Right atrium auricular region (tissue), 2 donors: ENCODE measurements at regions not wholly inside any gene's neighbourhood (a gene's known extent, or its start where the extent isn't known, plus 50 kb on each side); places are given as distances from the start of the nearest gene placed in this dataset.

Experiments used
- DNase-seq: peaks from one replicate; pipeline ENCODE4 v3.0.0-alpha.2; 2019; ENCODE audit warnings: low spot score
- H3K27ac ChIP-seq, 2 donors: fragments of 200-600 bp; sonication (generic); 1 replicate in 1 of 2; 2 replicates in 1 of 2; pipeline ENCODE4 v1.5.1; 2016 to 2019
- H3K27me3 ChIP-seq, 2 donors: fragments of 200-600 bp; sonication (generic); one replicate each; pipeline versions ENCODE4 v1.5.1 to v1.6.0; 2017 to 2019
- H3K36me3 ChIP-seq: fragments of 200-600 bp; sonication (generic); one replicate; pipeline ENCODE4 v1.5.1; 2016
- H3K4me1 ChIP-seq, 2 donors: fragments of 200-600 bp; sonication (generic); one replicate each; pipeline versions ENCODE4 v1.5.1 to v1.6.0; 2017 to 2019
- H3K4me3 ChIP-seq, 2 donors: fragments of 200-600 bp; sonication (generic); 1 replicate in 1 of 2; 2 replicates in 1 of 2; pipeline ENCODE4 v1.5.1; 2017 to 2019; ENCODE audit warnings: mild to moderate bottlenecking in 1 of 2, moderate library complexity in 1 of 2
- H3K9me3 ChIP-seq, 2 donors: fragments of 200-600 bp; sonication (generic); one replicate each; pipeline ENCODE4 v1.5.1; 2019
- TF ChIP-seq, protein P1 (sequence below), 2 donors: fragments of 200-600 bp; sonication (generic); IDR thresholded peaks; one replicate each; pipeline ENCODE4 v1.5.1; 2019; ENCODE audit warnings: antibody characterized with exemption in 2 of 2

DNA sequence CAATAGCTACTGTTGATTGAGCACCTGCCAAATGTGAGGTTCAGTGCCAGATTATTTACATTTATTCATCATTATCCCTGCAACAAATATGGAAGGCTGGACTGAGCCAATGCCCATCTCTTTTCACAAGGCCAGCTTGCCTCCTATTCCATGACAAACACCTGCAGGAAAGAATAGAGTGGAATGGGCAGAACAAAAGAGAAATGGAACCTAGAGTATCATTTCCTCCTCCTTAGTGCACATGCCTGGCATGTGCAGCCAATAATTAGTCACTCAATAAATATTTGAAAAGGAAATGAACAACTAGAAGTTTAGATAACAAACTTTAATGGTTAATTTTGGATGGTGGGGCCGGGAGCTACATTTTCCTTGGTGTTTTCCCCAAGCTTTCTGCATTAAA is 61.4 kb upstream of the MYRIP start:
- Histone ChIP-seq H3K27me3 (no peaks in the 10 kb centered on the region), H3K9me3 (no peaks in the 10 kb centered on the region)

GRCh38 chr3:39748763-39749162 is 60.6 kb upstream of the MYRIP start:
- no peaks in the 10 kb centered on the region for H3K9me3 ChIP-seq
- peaks cover 0 to 9% of the 10 kb centered on the region in 2 donors for H3K4me1 ChIP-seq
- no peaks in the 10 kb centered on the region for H3K27me3 ChIP-seq
- no peaks in the 10 kb centered on the region for H3K36me3 ChIP-seq
- TF ChIP-seq, protein P1, sequence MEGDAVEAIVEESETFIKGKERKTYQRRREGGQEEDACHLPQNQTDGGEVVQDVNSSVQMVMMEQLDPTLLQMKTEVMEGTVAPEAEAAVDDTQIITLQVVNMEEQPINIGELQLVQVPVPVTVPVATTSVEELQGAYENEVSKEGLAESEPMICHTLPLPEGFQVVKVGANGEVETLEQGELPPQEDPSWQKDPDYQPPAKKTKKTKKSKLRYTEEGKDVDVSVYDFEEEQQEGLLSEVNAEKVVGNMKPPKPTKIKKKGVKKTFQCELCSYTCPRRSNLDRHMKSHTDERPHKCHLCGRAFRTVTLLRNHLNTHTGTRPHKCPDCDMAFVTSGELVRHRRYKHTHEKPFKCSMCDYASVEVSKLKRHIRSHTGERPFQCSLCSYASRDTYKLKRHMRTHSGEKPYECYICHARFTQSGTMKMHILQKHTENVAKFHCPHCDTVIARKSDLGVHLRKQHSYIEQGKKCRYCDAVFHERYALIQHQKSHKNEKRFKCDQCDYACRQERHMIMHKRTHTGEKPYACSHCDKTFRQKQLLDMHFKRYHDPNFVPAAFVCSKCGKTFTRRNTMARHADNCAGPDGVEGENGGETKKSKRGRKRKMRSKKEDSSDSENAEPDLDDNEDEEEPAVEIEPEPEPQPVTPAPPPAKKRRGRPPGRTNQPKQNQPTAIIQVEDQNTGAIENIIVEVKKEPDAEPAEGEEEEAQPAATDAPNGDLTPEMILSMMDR (IDR thresholded peaks at IDR 0.05): no peak
- H3K27ac ChIP-seq: no peak overlapping the region
- no peak overlapping the region for H3K4me3 ChIP-seq
- no peak for DNase-seq

More for the DNA sequence above, 61.4 kb upstream of the MYRIP start:
- peaks cover 0 to 9% of the 10 kb centered on the region in 2 donors for H3K4me1 ChIP-seq
- no peak overlapping the region for H3K4me3 ChIP-seq
- no peak for DNase-seq
- H3K36me3 ChIP-seq: no peaks in the 10 kb centered on the region
- TF ChIP-seq, protein P1 (IDR thresholded peaks at IDR 0.05): no peak
- H3K27ac ChIP-seq: no peak overlapping the region

GRCh38 chr3:39750712-39751111 is 58.7 kb upstream of the MYRIP start:
- H3K27me3 ChIP-seq: no peaks in the 10 kb centered on the region
- no peak overlapping the region for H3K4me3 ChIP-seq
- H3K27ac ChIP-seq: no peak overlapping the region
- no peaks in the 10 kb centered on the region for H3K9me3 ChIP-seq
- H3K4me1 ChIP-seq: peaks cover 0 to 9% of the 10 kb centered on the region in 2 donors
- TF ChIP-seq, protein P1 (IDR thresholded peaks at IDR 0.05): no peak
- no peak for DNase-seq
- H3K36me3 ChIP-seq: no peaks in the 10 kb centered on the region

DNA sequence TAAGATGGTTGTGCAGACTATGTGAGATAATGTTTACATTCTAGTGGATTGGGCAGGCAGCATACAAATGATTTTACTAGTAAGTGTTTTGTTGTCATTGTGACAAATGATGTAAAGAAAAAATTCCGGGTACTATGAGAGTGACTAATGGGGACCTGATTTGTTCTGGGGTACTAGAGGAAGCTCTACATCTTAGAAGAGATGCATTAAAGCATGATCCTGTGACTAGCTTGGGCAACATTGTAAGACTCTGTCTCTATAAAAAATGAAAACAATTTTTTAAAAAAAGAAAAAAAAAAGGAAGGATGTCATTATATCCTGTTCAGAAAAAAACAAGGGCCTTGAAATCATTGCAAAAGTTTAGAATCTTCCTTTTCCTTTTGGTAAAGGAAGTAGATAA is 58.1 kb upstream of the MYRIP start:
- H3K9me3 ChIP-seq: no peaks in the 10 kb centered on the region
- no peaks in the 10 kb centered on the region for H3K27me3 ChIP-seq
- no peak overlapping the region for H3K4me3 ChIP-seq
- peaks cover 0 to 9% of the 10 kb centered on the region in 2 donors for H3K4me1 ChIP-seq
- no peak for DNase-seq
- H3K36me3 ChIP-seq: no peaks in the 10 kb centered on the region
- no peak overlapping the region for H3K27ac ChIP-seq
- TF ChIP-seq, protein P1 (IDR thresholded peaks at IDR 0.05): no peak

DNA sequence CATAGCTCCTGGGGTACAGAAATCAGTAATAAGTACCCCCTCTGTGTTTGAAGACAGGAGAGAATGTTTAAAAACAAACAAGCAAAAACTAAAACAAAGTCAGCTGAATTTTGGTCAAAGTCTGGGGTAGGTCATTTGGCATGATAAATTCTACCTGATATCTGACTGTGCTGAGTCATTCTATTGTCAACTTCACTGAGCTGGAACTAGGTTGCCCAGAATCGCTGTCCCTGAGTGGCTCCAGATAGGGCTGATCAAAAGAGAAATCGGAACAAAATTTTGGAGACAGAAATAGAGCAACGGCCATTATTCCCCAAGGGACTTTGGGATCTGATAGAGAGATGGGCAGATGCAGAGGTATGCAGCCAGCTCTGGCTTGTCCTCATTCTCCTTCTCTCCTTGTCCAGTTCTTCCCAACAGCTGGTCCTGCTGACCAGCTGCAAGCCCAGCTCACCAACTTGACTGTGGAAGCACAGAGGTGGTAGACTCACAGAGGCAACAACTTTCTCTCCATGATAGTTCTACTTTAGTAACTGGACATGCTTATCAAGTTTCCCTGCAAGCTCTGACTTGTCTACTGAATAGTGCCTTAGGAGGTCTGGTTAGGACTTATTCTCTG is 57.3 kb upstream of the MYRIP start:
- H3K27me3 ChIP-seq: no peaks in the 10 kb centered on the region
- peaks cover 0 to 9% of the 10 kb centered on the region in 2 donors for H3K4me1 ChIP-seq
- no peaks in the 10 kb centered on the region for H3K9me3 ChIP-seq
- no peak for DNase-seq
- TF ChIP-seq, protein P1 (IDR thresholded peaks at IDR 0.05): no peak
- H3K36me3 ChIP-seq: no peaks in the 10 kb centered on the region
- H3K27ac ChIP-seq: no peak overlapping the region
- H3K4me3 ChIP-seq: no peak overlapping the region

GRCh38 chr3:39752751-39753150 is 56.7 kb upstream of the MYRIP start:
- TF ChIP-seq, protein P1 (IDR thresholded peaks at IDR 0.05): no peak
- no peak for DNase-seq
- Histone ChIP-seq H3K4me3 (no peak overlapping the region), H3K4me1 (peaks cover 0 to 9% of the 10 kb centered on the region in 2 donors), H3K27ac (no peak overlapping the region), H3K36me3 (no peaks in the 10 kb centered on the region), H3K9me3 (no peaks in the 10 kb centered on the region), H3K27me3 (no peaks in the 10 kb centered on the region)
